ENCODE measurements at regions not wholly inside any gene's neighbourhood (a gene's known extent, or its start where the extent isn't known, plus 50 kb on each side); places are given as distances from the start of the nearest gene placed in this dataset.
"Not testable (repeated sequence)": the region's sequence is repeated elsewhere in the genome, so short reads cannot be mapped to it uniquely, and the experiment has no call there.

- peak in 1 of 2 donors; percentile 73 for DNase-seq
These were observed 210.3 kb downstream of the SREK1 start for GRCh38 chr5:66354422-66354821.

DNA sequence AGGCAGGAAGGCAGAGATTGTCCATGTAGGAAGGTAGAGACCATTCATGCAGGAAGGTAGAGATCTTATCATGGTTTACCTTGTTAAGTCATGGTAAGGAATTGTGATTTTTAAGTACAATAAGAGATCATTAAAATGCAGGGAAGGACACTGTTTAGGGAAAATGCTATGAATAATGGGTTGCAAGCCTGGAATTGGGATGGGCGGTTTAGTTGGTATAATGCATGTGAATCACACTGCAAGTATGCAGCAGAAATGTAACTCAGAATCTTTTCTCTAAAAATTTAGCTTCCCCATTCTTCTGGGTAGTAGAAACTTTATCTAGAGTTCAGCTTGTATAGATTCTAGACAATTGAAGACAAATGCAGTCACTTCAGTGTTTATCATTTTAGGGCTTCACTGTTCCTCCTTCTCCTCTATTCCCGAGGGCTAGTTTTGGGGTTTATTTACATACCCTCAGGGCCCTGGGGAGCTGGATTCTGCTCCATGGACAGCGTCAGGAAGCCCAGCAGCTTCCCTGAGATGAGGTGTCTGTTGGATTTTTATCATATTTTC, 212.0 kb downstream of the SREK1 start:
- no peak for DNase-seq

DNA sequence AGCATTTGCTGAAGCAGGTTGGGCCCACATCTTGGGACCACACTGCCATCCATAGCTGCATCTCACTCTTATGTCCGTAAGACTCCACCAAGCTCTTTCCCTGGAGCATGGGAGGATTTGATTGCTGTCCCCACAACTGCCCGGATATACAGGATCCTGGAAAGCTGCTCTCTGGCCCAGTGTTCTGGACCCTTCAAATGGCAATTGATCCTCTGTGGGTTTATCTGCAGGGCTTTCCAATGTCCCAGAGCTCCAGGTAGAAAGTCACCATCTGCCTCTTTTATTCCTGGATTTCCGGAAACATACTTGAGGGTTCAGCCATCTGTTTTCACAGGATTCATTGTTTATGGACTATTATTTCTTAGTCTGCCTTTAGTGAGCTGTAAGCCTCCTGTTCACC, 214.6 kb downstream of the SREK1 start:
- DNase-seq = no peak

- no peak for DNase-seq
These were observed 217.0 kb downstream of the SREK1 start for GRCh38 chr5:66361070-66361469.

- DNase-seq = no peak
These were observed 217.9 kb downstream of the SREK1 start for GRCh38 chr5:66362046-66362445.

DNA sequence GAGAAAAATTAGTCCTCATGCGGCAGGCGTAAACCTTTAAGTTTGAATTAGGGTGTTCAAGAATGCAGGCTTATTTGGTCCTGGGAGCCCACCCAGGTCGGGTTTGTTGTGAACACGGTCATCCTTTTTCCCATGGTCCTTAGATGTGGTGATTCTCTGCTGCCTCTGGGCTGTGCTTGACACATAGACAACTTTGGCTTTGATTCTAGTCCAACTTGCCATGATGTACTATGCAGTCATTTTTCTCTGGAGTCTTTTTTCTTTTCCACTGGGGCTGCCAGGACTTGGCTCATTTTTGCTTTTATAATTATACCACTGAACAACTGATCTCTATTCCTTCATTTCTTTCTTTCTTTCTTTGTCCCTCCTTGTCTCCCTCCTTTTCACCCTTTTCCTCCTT, 218.6 kb downstream of the SREK1 start:
- DNase-seq = no peak

DNA sequence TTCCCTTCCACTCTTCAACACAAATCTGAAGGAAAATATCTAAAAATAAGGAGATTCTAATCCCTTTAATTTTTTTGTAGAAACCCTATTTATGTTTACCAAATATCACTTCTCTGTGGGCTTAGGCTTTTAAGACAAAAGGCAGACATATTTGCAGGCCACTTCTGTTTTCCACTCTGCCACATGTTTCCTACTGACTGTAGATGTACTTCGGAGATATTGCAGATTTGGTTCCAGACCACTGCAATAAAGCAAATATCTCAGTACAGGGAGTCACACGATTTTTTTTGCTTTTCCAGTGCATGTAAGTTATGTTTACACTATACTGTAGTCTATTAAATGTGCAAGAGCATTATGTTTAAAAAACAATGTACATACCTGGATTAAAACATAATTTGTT, 219.0 kb downstream of the SREK1 start:
- DNase-seq = peak in 1 of 2 donors; percentile 34

DNA sequence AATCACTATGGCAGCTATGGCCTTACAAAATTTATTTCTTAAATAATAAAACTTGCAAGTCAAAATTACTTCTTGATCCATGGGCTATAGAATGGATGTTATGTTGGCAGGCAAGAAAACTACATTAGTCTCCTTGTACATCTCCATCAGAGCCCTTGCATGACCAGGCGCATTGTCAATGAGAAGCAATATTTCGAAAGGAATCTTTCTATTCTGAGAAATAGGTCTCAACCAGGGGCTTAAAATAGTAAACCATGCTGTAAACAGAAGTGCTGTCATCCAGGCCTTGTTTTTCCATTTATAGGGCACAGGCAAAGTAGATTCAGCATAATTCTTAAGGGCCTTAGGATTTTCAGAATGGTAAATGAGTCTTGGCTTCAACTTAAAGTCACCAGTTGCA, 220.1 kb downstream of the SREK1 start:
- no peak for DNase-seq

DNA sequence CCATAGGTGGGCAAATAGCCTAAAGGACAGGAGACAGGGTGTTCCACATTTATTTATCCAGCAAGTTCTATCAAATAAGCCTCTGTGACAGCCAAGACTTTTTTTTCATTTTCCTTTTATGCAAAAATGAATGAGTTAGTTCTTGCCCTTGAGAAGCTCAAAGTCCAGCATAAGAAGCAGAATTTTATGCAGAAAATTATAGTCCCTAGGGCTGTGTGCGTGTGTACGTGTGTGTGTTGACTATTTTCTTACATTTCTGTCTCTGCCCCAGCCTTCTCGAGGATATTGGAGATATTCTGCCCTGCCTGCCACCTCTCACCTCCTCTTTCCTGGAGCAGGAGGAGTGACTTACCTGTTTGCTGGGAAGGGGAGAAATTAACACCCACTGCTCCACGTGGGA, 221.9 kb downstream of the SREK1 start:
- DNase-seq = no peak

DNA sequence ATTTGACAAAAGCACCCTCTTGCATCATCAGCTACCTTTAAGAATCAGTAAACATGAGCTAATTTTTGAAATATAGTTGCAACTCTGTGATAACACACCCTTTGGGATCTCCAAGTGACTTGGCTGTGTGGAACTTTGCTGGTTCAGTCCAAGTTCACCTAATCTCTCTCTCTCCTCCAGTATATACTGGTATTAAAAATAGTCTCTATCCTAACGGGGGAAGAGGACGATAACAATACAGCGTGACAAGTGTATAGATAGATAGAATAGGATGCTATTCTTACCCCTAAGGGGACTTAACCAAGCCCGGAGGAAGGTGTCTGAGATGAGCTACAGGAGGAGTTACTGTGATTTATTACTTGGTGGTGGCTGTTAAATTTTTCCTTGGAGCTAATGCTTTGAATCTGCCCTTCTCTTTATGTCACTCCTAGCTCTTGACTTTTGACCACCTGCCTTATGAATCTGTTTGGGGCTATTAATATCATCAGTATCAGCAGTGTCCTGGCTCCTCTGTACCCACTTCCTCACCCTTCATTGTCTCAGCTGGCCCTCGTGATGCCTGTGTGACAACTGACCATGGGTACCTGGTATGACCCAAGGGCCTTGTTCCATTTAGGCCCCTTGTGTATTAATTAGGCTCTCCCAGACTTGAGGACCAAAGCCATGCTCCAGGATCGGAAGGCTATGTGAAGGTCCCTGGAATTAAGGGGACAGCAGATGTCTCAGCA, 223.9 kb downstream of the SREK1 start:
- no peak for DNase-seq

GRCh38 chr5:66368811-66369210, 224.7 kb downstream of the SREK1 start:
- no peak for DNase-seq

DNA sequence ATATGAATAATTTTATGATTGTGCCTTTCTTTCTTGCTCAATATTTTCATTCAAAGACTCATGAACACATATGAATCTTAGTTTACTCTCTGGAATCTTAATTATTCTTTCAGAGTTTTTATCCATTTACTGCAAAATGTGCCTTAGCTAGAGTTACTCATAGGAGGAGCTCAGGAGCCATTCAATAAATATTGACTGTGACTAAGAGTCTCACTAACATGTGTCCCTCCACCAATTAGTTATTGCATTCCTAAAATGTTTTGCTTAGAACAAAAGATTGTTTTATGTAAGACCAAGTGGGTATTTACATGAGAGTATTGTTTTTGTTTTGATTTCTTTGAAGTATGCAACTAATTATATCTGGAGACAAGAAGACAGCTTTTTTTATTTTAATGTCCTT, 218.4 kb upstream of the MAST4 start:
- no peak for DNase-seq

- no peak for DNase-seq
These were observed 217.8 kb upstream of the MAST4 start for GRCh38 chr5:66378407-66378806.

- DNase-seq = no peak
These were observed 214.0 kb upstream of the MAST4 start for GRCh38 chr5:66382152-66382551.

GRCh38 chr5:66405145-66405544, 191.0 kb upstream of the MAST4 start:
- DNase-seq = not testable (repeated sequence)

DNA sequence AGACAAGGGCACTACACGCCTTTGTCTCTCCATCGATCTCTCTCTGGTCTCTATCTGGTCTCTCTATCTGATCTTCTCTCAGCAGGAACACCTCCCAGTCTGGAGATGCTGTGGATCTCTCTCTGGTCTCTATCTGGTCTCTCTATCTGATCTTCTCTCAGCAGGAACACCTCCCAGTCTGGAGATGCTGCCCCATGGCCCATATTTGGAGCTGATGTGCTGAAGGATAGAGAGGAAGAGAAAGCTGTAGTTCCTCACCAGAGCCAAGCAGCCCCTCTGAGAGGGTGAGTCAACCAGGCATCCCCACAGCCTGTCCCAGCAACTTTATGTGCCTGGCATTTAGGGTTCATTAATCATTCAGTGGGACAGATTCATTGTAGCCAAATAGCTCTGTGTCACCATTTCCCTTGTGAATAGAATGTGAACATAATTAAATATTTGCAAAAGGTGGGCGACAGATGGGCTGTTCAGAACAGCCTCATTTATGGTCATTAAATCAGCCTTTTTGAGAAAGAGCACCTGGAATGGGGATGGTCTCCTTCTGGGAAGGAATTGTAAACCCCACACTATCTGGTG, 189.3 kb upstream of the MAST4 start:
- DNase-seq = peak in 1 of 2 donors; percentile 77

GRCh38 chr5:66407765-66408164, 188.4 kb upstream of the MAST4 start:
- no peak for DNase-seq

DNA sequence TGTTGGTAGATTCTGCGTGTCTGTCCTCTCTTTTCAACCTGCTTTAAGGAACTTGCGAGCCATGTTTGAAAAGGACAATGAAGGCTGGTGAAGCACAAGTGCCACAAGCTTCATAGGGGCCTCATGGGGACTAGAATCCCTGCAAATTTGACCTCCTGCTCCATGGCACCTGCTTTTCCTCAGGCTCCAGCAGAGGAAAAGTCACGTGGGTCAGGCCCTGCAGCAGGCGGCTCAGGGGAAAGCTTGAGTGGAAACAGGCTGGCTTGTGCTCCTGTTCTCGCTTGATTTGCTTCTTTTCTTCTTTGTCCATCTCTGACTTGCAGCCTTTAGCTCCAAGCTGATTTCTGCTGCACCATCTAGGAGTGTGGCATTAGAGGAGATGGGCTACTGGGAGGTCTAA, 187.6 kb upstream of the MAST4 start:
- no peak for DNase-seq

- DNase-seq = no peak
These were observed 186.1 kb upstream of the MAST4 start for GRCh38 chr5:66410122-66410521.

DNA sequence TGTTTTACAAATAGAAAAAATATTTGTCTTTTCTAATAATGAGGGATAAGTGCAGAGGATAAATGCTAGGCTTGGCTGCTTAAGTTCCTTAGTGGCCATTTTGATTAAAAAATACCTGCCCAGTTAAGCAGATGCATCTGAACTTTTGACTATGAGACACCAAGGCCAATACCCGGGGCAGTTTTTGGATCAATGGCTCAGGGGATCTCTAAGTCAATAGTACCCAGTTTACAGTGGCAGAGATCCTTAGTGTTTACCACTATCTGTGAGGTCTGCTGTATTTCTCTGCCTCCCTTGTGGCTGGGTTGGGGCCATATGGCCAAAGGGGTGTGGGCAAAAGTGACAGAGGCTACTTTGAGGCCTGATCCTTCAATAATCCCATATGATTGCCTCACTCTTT, 184.5 kb upstream of the MAST4 start:
- DNase-seq = no peak

DNA sequence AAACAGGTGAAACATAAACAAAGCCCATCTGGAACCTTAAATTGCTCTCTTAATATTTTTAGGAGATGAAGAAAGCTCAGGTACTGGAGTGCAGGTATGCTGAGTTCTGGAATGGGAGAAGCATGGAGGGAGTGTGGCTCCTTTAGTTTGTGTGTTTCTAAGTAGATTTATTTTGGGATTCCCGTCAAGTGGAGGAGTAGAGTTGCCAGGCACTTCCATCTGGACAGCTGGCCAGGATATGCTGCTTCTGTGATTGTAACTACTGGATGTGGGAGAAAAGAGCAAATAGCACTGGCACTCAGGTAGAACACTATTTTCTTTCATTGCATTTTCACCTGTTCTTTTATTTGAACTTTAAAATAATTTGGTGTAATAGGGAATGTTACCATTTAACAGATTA, 182.3 kb upstream of the MAST4 start:
- DNase-seq = no peak

DNA sequence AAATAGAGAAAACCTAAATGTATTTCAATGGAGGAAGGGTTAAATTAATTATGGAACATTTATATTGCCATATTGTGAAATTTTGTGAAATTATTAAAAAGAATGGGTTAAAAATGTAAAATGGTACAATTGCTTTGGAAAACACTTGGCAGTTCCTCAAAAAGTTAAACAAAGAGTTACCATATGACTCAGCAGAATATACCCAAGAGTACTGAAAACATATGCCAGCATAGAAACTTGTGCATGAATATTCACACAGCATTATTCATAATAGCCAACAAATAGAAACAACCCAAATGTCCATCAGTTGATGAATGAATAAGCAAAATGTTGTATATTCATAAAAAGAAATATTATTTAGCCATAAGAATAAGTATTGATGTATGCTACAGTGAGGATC, 181.0 kb upstream of the MAST4 start:
- peak in 1 of 2 donors; percentile 21 for DNase-seq

- peak in 1 of 2 donors; percentile 3 for DNase-seq
These were observed 179.5 kb upstream of the MAST4 start for GRCh38 chr5:66416698-66417097.

- no peak for DNase-seq
These were observed 178.4 kb upstream of the MAST4 start for GRCh38 chr5:66417781-66418180.

GRCh38 chr5:66423484-66423883, 172.7 kb upstream of the MAST4 start:
- DNase-seq = no peak
